Astrocyte of the cerebellum (primary cell): ENCODE measurements at regions not wholly inside any gene's neighbourhood (a gene's known extent, or its start where the extent isn't known, plus 50 kb on each side); places are given as distances from the start of the nearest gene placed in this dataset.

Experiments
- DNase-seq: peaks from one replicate; pipeline ENCODE4 v3.0.0-alpha.2; 2011; ENCODE audit warnings: low read depth
- H3K4me3 ChIP-seq: 2 replicates; pipeline ENCODE4 v1.5.1; 2011; ENCODE audit warnings: mild to moderate bottlenecking, low read depth, low read length, moderate library complexity
- in situ Hi-C: cut with HindIII; loops from 2 replicates; pipeline ENCODE4 v1.10.0; 2017; ENCODE audit warnings: low sequenced_read_pairs
- TF ChIP-seq, protein P1 (sequence below): IDR thresholded peaks from 2 replicates; pipeline ENCODE4 v1.5.1; 2012; ENCODE audit warnings: low read length, low read depth, moderate library complexity, mild to moderate bottlenecking; ENCODE audit errors: missing control alignments

DNA sequence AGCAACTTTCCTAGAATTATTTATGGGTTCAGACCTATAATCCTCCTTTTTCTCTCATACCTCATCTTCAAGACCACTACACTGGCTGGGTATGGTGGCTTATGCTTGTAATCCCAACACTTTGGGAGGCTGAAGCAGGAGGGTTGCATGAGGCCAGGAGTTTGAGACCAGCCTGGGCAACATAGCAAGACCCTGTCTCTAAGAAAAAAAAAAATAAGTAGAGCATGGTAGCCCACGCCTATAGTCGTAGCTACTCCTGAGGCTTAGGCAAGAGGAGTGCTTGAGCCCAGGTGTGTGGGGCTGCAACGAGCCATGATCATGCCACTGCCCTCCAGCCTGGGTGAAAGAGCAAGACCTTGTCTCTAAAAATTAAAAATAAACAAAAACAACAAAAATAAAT lies 832.4 kb downstream of the PCDH18 start:
- TF ChIP-seq, protein P1, sequence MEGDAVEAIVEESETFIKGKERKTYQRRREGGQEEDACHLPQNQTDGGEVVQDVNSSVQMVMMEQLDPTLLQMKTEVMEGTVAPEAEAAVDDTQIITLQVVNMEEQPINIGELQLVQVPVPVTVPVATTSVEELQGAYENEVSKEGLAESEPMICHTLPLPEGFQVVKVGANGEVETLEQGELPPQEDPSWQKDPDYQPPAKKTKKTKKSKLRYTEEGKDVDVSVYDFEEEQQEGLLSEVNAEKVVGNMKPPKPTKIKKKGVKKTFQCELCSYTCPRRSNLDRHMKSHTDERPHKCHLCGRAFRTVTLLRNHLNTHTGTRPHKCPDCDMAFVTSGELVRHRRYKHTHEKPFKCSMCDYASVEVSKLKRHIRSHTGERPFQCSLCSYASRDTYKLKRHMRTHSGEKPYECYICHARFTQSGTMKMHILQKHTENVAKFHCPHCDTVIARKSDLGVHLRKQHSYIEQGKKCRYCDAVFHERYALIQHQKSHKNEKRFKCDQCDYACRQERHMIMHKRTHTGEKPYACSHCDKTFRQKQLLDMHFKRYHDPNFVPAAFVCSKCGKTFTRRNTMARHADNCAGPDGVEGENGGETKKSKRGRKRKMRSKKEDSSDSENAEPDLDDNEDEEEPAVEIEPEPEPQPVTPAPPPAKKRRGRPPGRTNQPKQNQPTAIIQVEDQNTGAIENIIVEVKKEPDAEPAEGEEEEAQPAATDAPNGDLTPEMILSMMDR = no peak
- no peak overlapping the region for H3K4me3 ChIP-seq
- no peak for DNase-seq
- in situ Hi-C loops = no loop called here

DNA sequence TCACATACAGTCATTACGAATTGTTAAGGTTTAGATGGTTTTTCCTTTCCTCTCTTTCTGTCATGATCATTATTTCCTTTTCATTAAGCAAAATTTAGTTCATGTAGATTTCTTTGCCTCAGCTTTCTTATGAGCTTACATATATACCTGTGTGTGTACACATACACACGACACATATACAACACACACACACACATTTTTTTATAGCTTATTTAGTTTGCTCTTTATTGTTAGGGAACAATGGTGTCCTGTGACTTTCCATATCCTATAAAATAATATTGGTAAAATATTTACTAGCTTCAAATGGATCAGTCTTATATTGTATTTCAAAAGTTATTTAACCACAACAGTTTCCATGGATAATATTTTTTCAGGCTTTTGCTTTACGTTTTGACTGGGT lies 840.7 kb downstream of the PCDH18 start:
- TF ChIP-seq, protein P1 = no peak
- no peak overlapping the region for H3K4me3 ChIP-seq
- in situ Hi-C loops = no loop called here
- DNase-seq = no peak

DNA sequence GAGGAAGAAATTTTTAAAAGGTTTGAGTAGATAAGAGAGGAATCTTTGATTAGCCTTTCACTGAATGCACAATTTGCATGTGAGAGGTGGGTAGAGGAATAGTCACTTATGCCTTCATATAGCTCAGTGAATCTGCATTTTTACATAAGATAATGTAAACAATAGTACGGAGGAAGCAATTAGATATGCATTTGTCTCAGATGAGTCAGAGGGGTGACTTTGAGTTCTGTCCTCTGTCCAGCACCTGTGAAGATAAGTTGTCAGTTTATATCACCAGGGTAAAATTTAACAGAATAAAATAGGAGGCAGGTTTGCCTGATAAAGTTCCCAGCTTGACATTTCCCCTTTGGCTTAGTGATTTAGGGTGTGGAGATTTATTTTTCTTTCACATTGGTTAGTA lies 841.9 kb downstream of the PCDH18 start:
- DNase-seq = no peak
- in situ Hi-C loops = no loop called here
- no peak overlapping the region for H3K4me3 ChIP-seq
- TF ChIP-seq, protein P1 = no peak

DNA sequence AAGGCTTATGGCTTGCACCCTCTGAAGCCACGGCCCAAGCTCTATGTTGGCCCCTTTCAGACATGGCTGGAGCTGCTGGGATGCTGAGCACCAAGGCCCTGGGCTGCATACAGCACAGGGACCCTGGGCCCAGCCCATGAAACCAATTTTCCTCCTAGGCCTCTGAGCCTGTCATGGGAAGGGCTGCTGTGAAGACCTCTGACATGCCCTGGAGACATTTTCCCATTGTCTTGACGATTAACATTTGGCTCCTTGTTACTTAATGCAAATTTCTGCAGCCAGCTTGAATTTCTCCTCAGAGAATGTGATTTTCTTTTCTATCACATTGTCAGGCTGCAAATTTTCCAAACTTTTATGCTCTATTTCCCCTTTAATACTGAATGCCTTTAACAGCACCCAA lies 844.7 kb downstream of the PCDH18 start:
- in situ Hi-C loops = no loop called here
- TF ChIP-seq, protein P1 = no peak
- no peak for DNase-seq
- H3K4me3 ChIP-seq = no peak overlapping the region

DNA sequence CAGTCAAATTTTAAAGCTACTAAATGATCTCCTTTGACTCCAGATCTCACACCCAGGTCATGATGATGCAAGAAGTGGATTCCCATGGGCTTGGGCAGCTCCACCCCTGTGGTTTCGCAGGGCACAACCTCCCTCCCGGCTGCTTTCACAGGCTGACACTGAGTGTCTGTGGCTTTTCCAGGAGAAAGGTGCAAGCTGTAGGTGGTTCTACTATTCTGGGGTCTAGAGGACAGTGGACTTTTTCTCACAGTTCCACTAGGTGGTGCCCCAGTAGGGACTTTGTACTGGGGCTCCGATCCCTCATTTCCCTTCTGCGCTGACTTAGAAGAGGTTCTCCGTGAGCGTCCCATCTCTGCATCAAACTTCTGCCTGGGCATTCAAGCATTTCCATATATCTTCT lies 845.2 kb downstream of the PCDH18 start:
- TF ChIP-seq, protein P1 = no peak
- H3K4me3 ChIP-seq = no peak overlapping the region
- in situ Hi-C loops = no loop called here
- DNase-seq = no peak

DNA sequence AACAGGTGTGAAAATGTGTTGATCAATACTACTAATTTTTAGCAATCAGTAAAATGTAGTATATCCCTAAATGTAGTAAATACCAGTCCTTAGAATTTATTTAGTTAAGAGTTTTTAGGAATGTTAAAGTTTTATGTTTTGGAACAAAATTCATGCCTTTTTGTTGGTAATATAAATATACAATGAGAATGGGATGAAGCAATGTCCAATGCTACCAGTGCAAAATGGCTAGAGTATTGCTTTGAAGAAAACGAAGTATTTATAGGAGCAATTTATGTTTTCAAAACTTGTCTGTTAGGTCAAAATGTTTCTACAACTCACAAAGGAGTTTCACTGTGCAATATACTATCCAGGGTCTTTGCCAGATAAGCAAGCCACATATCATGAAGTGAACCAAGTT lies 851.5 kb downstream of the PCDH18 start:
- H3K4me3 ChIP-seq = no peak overlapping the region
- in situ Hi-C loops = loop anchor here (5.0 kb wide), 1 partner anchor 38 kb away; no protein-coding TSS in a partner anchor
- no peak for DNase-seq
- TF ChIP-seq, protein P1 = no peak

DNA sequence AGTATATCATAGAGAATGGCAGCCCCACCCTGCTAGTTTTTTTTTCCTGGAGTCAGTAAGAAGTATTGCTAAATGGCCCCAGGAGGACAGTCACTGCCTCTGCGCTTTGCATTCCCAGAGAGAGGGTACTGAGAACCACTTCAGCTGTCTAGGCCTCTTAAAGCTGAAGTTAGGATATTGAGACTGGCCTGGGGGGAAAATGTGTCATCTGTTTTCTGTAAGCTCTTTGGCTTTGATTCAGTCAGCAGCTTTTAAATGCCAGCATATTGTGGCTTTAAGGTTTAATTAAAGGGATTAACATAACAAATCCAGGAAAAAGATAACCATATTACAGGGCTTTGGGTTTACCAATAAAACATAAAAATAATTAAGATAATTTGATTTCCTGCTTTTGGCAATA lies 852.0 kb downstream of the PCDH18 start:
- TF ChIP-seq, protein P1 = no peak
- DNase-seq = no peak
- in situ Hi-C loops = loop anchor here (5.0 kb wide), 1 partner anchor 38 kb away; no protein-coding TSS in a partner anchor
- no peak overlapping the region for H3K4me3 ChIP-seq
